Loucy (cell line): ENCODE measurements at regions not wholly inside any gene's neighbourhood (a gene's known extent, or its start where the extent isn't known, plus 50 kb on each side); places are given as distances from the start of the nearest gene placed in this dataset.
A peak's percentile ranks its signal among the peaks of the same experiment; 100 is the strongest.

Experiments
- H2AFZ ChIP-seq: fragments of 200-600 bp; sonication (generic); 2 replicates; pipeline ENCODE4 v1.6.0; 2016; ENCODE audit warnings: antibody characterized with exemption, mild to moderate bottlenecking, low read length, moderate library complexity
- H3F3A ChIP-seq: fragments of 200-600 bp; 2 replicates; pipeline ENCODE4 v1.6.0; 2016; ENCODE audit warnings: antibody characterized with exemption, low read depth, mild to moderate bottlenecking
- H3K27me3 ChIP-seq: fragments of 200-600 bp; sonication (generic); 2 replicates; pipeline ENCODE4 v1.6.1; 2014; ENCODE audit warnings: low read length, mild to moderate bottlenecking; ENCODE audit not compliant: insufficient read depth, poor library complexity, severe bottlenecking
- H3K36me3 ChIP-seq: fragments of 200-600 bp; sonication (generic); 2 replicates; pipeline ENCODE4 v1.6.1; 2016; ENCODE audit warnings: low read length; ENCODE audit not compliant: insufficient read depth
- H3K4me1 ChIP-seq: fragments of 200-600 bp; sonication (generic); 2 replicates; pipeline ENCODE4 v1.5.1; 2014; ENCODE audit warnings: low read length, mild to moderate bottlenecking; ENCODE audit not compliant: insufficient read depth, poor library complexity, severe bottlenecking
- H3K4me2 ChIP-seq: fragments of 200-600 bp; sonication (generic); 2 replicates; pipeline ENCODE4 v1.6.0; 2014; ENCODE audit warnings: antibody characterized with exemption, low read length, low read depth, mild to moderate bottlenecking; ENCODE audit not compliant: poor library complexity, severe bottlenecking
- H3K4me3 ChIP-seq: fragments of 200-600 bp; sonication (generic); 2 replicates; pipeline ENCODE4 v1.5.1; 2014; ENCODE audit warnings: low read length, mild to moderate bottlenecking, mixed read lengths; ENCODE audit not compliant: poor library complexity, severe bottlenecking
- H3K79me2 ChIP-seq: fragments of 200-600 bp; sonication (generic); 2 replicates; pipeline ENCODE4 v1.6.1; 2014; ENCODE audit warnings: low read length; ENCODE audit not compliant: insufficient read depth
- H3K9ac ChIP-seq: fragments of 200-600 bp; sonication (generic); 2 replicates; pipeline ENCODE4 v1.6.0; 2014; ENCODE audit warnings: mild to moderate bottlenecking, low read depth, low read length, moderate library complexity; ENCODE audit not compliant: poor library complexity, severe bottlenecking
- H3K9me2 ChIP-seq: fragments of 200-600 bp; sonication (generic); replicated peaks from 2 replicates; pipeline ENCODE4 v1.6.1; 2016; ENCODE audit warnings: low read depth, low read length, mixed read lengths
- H3K9me3 ChIP-seq: fragments of 200-600 bp; sonication (generic); 2 replicates; pipeline ENCODE4 v1.6.1; 2014; ENCODE audit warnings: mild to moderate bottlenecking, antibody characterized with exemption, low read length, low read depth; ENCODE audit not compliant: insufficient read depth
- H4K20me1 ChIP-seq: fragments of 200-600 bp; sonication (generic); 2 replicates; pipeline ENCODE4 v1.6.0; 2014; ENCODE audit warnings: antibody characterized with exemption, low read length, mild to moderate bottlenecking; ENCODE audit not compliant: insufficient read depth, poor library complexity, severe bottlenecking
- EZH2phosphoT487 ChIP-seq: fragments of 200-600 bp; IDR thresholded peaks from 2 replicates; pipeline ENCODE4 v1.6.1; 2018; ENCODE audit warnings: antibody characterized with exemption, mild to moderate bottlenecking, moderate library complexity, borderline replicate concordance
- TF ChIP-seq, protein P1 (sequence below): fragments of 200-600 bp; sonication (generic); conservative IDR thresholded peaks from 2 replicates; pipeline ENCODE4 v1.5.1; 2014; ENCODE audit warnings: mild to moderate bottlenecking, antibody characterized with exemption, low read length

DNA sequence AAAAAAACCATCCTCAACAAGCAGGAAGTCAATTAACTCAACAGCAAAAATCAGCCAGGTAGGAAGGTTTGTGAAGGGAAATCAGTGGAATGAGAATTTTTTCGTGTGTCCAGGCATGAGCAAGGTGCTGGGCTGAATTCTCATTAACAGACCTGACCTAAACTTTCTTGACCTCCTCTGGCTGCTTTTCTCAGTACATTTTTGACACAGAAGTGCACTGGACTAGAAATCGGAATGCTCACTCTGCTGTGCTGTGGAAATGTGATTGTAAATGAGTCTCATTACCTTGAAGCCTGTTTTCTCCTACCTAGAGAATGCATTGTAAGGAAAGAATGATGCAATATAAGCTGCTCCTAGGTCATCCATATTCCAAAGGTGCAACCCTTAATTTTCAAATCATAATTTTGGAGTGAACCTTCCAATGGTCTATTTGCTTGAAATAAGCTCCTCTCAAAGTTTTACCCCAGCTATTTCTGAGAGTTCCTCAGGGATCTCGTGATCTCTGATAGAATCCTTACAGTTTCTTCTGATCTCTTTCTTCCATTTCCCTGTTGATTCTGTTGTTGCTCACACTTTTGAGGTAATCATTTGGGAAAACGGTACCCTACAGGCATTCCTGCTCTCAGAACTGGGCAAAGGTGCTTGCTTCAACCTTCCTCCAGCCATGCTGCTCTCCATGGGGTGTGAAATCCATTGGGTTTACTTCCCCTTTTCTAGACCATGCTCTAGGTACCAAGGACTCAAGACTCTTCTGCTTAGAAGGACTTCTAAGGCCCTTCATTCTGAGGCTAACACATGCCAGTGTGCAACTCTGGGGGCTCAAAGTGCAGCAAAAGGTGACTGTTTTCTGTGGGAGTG is 104.9 kb upstream of the ITPRID2 start:
- TF ChIP-seq, protein P1, sequence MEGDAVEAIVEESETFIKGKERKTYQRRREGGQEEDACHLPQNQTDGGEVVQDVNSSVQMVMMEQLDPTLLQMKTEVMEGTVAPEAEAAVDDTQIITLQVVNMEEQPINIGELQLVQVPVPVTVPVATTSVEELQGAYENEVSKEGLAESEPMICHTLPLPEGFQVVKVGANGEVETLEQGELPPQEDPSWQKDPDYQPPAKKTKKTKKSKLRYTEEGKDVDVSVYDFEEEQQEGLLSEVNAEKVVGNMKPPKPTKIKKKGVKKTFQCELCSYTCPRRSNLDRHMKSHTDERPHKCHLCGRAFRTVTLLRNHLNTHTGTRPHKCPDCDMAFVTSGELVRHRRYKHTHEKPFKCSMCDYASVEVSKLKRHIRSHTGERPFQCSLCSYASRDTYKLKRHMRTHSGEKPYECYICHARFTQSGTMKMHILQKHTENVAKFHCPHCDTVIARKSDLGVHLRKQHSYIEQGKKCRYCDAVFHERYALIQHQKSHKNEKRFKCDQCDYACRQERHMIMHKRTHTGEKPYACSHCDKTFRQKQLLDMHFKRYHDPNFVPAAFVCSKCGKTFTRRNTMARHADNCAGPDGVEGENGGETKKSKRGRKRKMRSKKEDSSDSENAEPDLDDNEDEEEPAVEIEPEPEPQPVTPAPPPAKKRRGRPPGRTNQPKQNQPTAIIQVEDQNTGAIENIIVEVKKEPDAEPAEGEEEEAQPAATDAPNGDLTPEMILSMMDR, result no peak
- no peak for TF ChIP-seq EZH2phosphoT487
- H3K36me3 ChIP-seq, result no peaks in the 10 kb centered on the region
- no peaks in the 10 kb centered on the region for H3K9me2 ChIP-seq
- peak overlapping the region; percentile 50; the same call in 1 of the 2 replicates for H2AFZ ChIP-seq
- H3K4me3 ChIP-seq, result no peak overlapping the region
- no peaks in the 10 kb centered on the region for H3K27me3 ChIP-seq
- H3K79me2 ChIP-seq, result no peaks in the 10 kb centered on the region
- H3F3A ChIP-seq, result peaks cover 7% of the 10 kb centered on the region; the same call in 1 of the 2 replicates
- H3K9me3 ChIP-seq, result no peaks in the 10 kb centered on the region
- H3K4me1 ChIP-seq, result peaks cover 70% of the 10 kb centered on the region
- H4K20me1 ChIP-seq, result no peaks in the 10 kb centered on the region
- H3K9ac ChIP-seq, result peak overlapping the region; percentile 27
- no peak overlapping the region for H3K4me2 ChIP-seq

DNA sequence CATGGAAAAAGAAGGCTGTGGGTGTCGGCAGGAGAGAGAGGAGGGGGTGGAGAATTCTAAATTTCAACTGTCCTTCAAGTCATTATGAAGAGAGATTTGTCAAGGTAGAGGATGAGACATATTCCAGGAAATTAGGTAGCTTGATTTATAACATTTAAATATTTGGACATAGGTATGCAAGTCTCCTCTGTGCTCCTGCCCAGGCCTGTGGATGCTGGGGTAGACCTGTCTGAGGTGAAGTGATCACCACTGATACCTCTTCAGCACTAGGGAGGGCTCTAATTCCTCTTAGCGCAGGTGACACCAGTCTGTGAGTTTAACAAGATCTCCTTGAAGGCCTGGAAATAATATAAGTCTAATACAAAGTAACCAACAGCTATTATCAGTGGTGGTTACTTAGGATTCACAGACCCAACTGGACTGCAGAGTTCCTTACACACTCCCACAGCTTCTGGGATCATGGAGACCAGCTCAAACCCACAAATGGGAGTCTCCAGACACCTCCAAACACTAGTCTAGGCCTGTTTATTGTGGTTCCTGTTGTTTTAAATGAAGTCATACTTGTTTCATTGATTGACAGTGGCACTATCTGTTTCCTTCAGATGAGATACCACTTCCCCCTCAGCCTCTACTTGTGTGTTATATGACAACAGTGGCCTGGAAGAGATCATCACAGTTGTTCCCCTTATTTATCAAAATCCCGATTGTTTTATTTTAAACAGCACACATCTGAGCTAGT is 104.1 kb upstream of the ITPRID2 start:
- Histone ChIP-seq H3K36me3 (no peaks in the 10 kb centered on the region), H2AFZ (peak overlapping the region; percentile 50; the same call in 1 of the 2 replicates), H3K9me3 (peaks cover under 1% of the 10 kb centered on the region; the same call in 1 of the 2 replicates), H3K4me1 (peaks cover 77% of the 10 kb centered on the region), H3K9ac (peak overlapping the region; percentile 27), H3K4me2 (peak overlapping the region; percentile 28), H4K20me1 (no peaks in the 10 kb centered on the region), H3K79me2 (no peaks in the 10 kb centered on the region), H3K27me3 (no peaks in the 10 kb centered on the region), H3K4me3 (no peak overlapping the region), H3K9me2 (no peaks in the 10 kb centered on the region), H3F3A (peaks cover 10% of the 10 kb centered on the region)
- no peak for TF ChIP-seq EZH2phosphoT487
- TF ChIP-seq, protein P1, result no peak

DNA sequence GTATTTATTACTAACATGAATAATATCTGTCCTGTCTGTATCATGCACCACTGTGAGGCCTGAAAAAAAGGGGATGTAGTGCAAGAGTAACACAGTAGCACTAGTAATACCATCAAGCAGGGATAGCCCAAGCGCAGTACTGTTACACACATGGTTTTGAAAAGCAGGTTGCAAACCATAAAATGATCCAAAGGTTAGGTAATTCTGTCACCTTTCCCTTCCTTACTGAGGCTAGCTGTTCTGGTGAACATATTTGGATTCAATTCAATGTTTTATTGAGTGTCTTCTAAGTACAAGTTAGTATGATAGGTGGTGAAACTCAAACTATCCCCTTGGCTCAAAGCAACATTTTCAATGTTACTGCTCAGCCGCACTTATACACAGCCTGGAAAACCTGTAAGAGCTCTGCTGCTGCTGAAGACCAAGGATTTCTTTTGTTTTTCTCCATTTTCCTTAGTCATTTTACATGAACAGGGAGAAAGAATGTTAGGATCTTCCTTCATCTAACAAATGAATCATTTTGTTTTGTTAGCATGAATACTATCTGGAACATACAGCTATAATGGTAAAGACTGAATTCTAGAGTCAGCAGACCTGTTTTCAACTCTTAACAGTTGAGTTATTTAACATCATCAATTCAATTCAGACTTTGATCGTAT is 102.5 kb upstream of the ITPRID2 start:
- no peaks in the 10 kb centered on the region for H4K20me1 ChIP-seq

More for the DNA sequence above, 102.5 kb upstream of the ITPRID2 start:
- TF ChIP-seq EZH2phosphoT487, result no peak
- TF ChIP-seq, protein P1, result no peak
- Histone ChIP-seq H3K79me2 (no peaks in the 10 kb centered on the region), H3K27me3 (no peaks in the 10 kb centered on the region), H3K4me1 (peaks cover 67% of the 10 kb centered on the region), H2AFZ (peak overlapping the region; percentile 25; the same call in 1 of the 2 replicates), H3K9ac (peak overlapping the region; percentile 27), H3K36me3 (no peaks in the 10 kb centered on the region), H3K9me2 (no peaks in the 10 kb centered on the region), H3K9me3 (peaks cover 13% of the 10 kb centered on the region), H3K4me2 (no peak overlapping the region), H3F3A (peaks cover 10% of the 10 kb centered on the region), H3K4me3 (no peak overlapping the region)
